Pons (tissue), 1 donor: ENCODE measurements at regions not wholly inside any gene's neighbourhood (a gene's known extent, or its start where the extent isn't known, plus 50 kb on each side); places are given as distances from the start of the nearest gene placed in this dataset.
"Not testable (repeated sequence)": the region's sequence is repeated elsewhere in the genome, so short reads cannot be mapped to it uniquely, and the experiment has no call there.

Experiments
- DNase-seq: peaks from one replicate; pipeline ENCODE4 v3.0.0-alpha.2; 2016; ENCODE audit warnings: low spot score

DNA sequence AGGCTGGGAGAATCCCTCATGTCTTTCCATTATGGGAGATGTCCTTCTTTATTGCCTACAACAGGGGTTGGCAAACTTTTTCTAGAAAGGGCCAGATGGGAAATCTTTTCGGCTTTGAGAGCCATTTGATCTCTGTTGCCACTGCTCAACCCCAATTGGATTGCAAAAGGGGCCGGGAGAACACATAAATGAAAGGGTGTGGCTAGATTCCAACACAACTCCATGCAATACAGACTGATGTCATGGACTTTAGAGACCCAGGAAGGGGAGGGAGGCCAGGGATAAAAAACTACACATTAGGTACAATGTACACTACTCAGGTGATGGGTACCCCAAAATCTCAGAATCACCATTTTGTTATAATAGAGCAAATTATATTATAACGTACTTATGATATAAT lies 97.6 kb upstream of the SIM2 start:
- no peak for DNase-seq

DNA sequence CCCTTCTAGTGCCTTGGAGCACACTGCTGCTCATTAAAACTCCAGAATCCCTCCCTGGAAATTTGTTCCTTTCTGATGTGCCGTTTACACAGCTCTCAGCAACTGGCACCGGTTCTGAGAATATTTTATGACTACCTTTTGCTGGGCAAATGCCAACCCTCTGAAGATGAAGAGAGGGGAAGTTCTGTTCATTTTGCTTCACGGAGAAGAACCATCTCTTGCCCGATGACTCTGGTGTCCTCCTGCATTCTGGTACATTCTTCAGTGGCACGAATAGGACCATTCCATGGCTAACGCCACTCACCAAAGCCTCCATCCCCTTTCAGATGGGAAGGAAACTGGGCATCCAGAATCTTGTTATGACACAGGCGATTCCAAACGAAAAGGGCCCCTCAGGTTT lies 96.2 kb upstream of the SIM2 start:
- no peak for DNase-seq

- no peak for DNase-seq
Observed at GRCh38 chr21:36603221-36603620, 95.7 kb upstream of the SIM2 start.

DNA sequence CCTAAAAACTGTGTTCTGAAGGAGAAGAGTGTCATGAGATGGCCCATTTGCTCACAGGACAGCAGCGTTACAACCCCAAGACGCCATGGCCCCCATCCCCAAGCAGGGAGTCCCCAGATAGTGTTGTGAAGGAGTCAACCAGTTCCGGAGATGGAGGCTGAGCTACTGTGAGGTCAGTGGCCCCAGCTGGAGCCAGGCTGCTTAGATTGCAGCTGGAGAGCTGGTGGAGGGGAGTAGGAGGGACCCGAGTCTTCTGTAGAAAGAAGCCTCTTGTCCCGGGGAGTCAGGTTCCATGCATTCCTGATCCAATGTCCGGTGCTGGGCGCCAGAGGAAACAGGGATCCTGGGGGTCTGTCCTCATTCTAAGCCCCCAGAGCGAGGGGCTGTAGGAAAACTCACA lies 93.5 kb upstream of the SIM2 start:
- no peak for DNase-seq

GRCh38 chr21:36606287-36606982 lies 92.5 kb upstream of the SIM2 start:
- no peak for DNase-seq

GRCh38 chr21:36606983-36607325 lies 92.0 kb upstream of the SIM2 start:
- DNase-seq: no peak

GRCh38 chr21:36608041-36608896 lies 90.6 kb upstream of the SIM2 start:
- no peak for DNase-seq

- DNase-seq: no peak
Observed at GRCh38 chr21:36608897-36609225, 90.1 kb upstream of the SIM2 start.

- no peak for DNase-seq
Observed at GRCh38 chr21:36609654-36610053, 89.3 kb upstream of the SIM2 start.

DNA sequence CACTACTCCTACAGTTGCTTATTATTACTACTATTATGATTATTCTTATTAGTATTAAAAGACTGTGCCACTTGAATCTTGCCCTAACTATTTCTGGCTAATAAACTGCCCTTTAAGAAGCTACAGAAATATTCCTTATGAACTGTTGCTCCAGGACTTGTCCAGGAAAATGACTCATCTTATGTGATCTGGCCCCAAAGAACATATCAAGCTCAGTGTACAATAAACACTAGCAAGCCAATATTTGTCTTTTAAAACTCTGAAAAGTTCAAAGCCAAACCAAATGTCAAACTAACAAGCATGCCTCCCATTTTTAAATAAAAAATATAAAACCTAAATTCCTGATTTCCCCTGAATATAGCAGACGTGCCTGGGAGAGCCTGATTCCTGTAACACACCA lies 88.7 kb upstream of the SIM2 start:
- DNase-seq: no peak

- DNase-seq: no peak
Observed at GRCh38 chr21:36610935-36611334, 88.0 kb upstream of the SIM2 start.

DNA sequence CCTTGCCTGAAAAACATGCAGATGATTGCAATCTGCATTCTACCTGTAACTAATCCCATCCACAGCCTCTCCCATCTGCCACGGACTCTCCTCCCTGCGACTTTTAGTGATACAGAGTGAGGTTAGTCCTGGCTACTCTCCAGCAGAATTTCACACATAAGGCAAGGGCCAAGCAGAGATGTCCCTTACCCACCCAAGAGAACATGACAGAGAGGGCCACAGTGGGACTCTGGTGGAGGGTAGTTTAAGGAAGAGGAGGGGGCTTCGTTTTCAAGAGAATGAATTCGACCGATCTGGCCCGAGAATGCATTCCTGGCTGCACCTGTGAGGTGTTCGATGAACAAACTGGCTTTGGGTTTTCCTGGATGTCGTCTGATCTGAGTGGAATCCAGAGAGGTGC lies 87.5 kb upstream of the SIM2 start:
- no peak for DNase-seq

- DNase-seq: no peak
Observed at GRCh38 chr21:36613059-36613458, 85.9 kb upstream of the SIM2 start.

GRCh38 chr21:36613554-36613953 lies 85.4 kb upstream of the SIM2 start:
- DNase-seq: no peak

DNA sequence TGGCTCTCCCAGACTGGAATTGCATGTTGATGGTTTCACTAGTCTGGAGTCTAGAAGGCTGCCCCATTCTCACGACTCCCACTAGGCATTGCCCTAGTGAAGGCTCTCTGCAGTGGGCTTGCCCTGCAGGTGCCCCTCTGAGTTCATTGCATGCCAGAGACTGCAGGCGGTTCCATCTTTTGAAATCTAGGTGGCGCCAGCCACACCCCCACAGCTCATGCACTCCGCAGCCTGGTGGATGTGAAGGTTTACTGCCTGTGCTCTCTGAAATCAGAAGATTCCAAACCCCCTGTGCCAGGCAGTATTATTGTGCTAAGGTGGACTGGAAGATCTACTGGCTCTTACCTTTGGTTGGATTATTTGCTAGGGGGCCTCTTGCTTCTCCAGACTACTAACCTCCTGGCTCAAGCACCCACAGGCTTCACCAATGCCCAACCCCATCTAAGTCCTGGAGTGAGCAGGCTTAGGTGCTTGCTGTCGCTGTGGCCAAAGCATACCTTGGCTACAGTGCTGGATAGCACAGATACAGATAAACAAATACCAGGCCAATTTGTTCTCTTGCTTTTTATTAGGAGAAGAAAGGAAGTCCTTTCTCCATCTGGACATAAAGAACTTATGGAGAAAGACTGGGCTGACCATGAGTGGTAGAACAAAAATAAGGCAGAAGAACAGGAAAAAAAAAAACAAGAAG lies 83.5 kb upstream of the SIM2 start:
- DNase-seq: no peak

DNA sequence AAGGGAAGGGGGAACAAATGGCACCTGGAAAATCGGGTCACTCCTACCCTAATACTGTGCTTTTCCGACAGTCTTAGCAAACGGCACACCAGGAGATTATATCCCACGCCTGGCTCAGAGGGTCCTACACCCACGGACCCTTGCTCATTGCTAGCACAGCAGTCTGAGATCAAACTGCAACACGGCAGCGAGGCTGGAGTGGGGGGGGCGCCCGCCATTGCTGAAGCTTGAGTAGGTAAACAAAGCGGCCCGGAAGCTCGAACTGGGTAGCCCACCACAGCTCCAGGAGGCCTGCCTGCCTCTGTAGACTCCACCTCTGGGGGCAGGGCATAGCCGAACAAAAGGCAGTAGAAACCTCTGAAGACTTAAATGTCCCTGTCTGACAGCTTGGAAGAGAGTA lies 82.1 kb upstream of the SIM2 start:
- DNase-seq: not testable (repeated sequence)

DNA sequence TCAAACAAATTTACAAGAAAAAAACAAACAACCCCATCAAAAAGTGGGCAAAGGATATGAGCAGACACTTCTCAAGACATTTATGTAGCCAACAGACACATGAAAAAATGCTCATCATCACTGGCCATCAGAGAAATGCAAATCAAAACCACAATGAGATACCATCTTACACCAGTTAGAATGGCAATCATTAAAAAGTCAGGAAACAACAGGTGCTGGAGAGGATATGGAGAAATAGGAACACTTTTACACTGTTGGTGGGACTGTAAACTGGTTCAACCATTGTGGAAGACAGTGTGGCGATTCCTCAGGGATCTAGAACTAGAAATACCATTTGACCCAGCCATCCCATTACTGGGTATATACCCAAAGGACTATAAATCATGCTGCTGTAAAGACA lies 77.1 kb upstream of the SIM2 start:
- DNase-seq: not testable (repeated sequence)

- DNase-seq: no peak
Observed at GRCh38 chr21:36624105-36624504, 74.8 kb upstream of the SIM2 start.

DNA sequence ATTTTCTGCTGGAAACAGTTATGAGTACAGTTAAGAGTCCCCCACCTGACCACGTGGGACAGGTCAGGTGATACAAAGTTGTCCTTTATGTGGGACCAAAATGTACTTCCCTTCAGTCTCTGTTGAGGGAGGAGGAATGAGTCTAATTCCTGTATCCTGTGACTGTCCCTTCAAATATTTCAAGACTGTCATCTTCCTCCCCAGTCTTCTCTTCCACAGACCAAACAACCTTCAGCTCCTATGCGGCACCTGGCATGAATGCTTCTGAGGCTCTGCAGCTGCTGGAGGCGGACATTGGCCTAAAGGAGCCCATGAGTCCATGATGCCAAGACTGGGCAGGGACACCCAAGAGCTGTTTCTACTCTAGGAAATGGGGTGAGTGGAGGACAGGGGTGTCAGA lies 72.1 kb upstream of the SIM2 start:
- no peak for DNase-seq

- DNase-seq: no peak
Observed at GRCh38 chr21:36627242-36627641, 71.7 kb upstream of the SIM2 start.

GRCh38 chr21:36628106-36628505 lies 70.8 kb upstream of the SIM2 start:
- no peak for DNase-seq

DNA sequence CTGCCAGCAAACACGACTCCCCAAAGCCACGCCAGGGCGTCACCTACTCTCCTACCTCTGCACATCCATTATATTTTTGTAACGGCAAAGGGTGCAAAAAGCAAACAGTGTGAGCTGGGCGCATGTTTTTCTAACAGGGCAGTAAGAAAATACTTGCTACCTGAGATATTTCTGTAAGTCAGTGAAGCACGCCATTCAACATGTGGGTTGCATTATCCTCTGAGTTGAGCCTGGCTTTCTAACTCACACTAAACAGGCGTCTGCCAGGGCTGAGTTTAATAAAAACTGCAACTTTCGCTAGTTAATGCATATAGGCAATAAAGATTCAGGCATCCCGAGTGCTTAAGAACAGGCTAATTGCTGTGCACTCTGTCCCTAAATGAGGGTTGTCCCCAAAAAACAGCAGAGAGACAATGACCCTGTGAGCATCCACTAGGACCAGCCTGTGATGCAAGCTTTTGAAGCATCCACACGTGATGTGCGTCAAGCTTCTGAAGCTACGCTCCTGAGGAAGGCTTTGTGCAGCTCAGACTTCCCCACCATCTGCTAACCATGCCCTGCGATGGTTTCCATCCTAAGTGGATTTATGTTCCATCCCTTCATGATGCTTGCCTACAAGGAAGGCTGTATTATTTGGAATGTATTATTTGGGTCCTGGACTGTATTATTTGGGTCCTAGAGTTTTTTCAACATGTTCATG lies 70.0 kb upstream of the SIM2 start:
- DNase-seq: no peak
